ENCODE measurements at regions not wholly inside any gene's neighbourhood (a gene's known extent, or its start where the extent isn't known, plus 50 kb on each side); places are given as distances from the start of the nearest gene placed in this dataset.

GRCh38 chr5:152632360-152632759 lies 227.3 kb upstream of the NMUR2 start:
- TF ChIP-seq CTCF (IDR thresholded peaks at IDR 0.05) = no peak
- no peak for TF ChIP-seq POLR2A (IDR thresholded peaks at IDR 0.05)
